Lower lobe of right lung (tissue), 2 donors: ENCODE measurements at regions not wholly inside any gene's neighbourhood (a gene's known extent, or its start where the extent isn't known, plus 50 kb on each side); places are given as distances from the start of the nearest gene placed in this dataset.
A peak's percentile ranks its signal among the peaks of the same experiment; 100 is the strongest.

Source experiments
- ATAC-seq, 2 donors: fragments of 200-7000 bp; cut with Tn5 transposase; one replicate each; pipeline ENCODE4 v1.9.1; 2020 to 2022; ENCODE audit warnings: mild to moderate bottlenecking in 2 of 2, moderate library complexity in 2 of 2
- DNase-seq: peaks from one replicate; pipeline ENCODE4 v3.0.0-alpha.2; 2020
- H3K27ac ChIP-seq: fragments of 200-600 bp; one replicate; pipeline ENCODE4 v1.8.0; 2022
- H3K27me3 ChIP-seq: fragments of 200-600 bp; one replicate; pipeline ENCODE4 v1.8.0; 2022; ENCODE audit warnings: low read depth
- H3K36me3 ChIP-seq: fragments of 200-600 bp; one replicate; pipeline ENCODE4 v1.8.0; 2022; ENCODE audit warnings: mild to moderate bottlenecking
- H3K4me1 ChIP-seq: fragments of 200-600 bp; one replicate; pipeline ENCODE4 v1.8.0; 2022
- H3K4me3 ChIP-seq: fragments of 200-600 bp; one replicate; pipeline ENCODE4 v1.8.0; 2022; ENCODE audit warnings: mild to moderate bottlenecking
- H3K9me3 ChIP-seq: fragments of 200-600 bp; one replicate; pipeline ENCODE4 v1.8.0; 2022
- intact Hi-C: fragments of 100-400 bp; cut with DNase I; formaldehyde crosslinking; loops from one replicate; pipeline ENCODE4 v1.11.0; 2022
- TF ChIP-seq, protein P1 (sequence below): fragments of 200-600 bp; IDR thresholded peaks from one replicate; pipeline ENCODE4 v1.8.0; 2022; ENCODE audit warnings: antibody characterized with exemption, mild to moderate bottlenecking
- donor health status: DM: no; HTN: yes; CAD: no; lungs with severe emphysema.

DNA sequence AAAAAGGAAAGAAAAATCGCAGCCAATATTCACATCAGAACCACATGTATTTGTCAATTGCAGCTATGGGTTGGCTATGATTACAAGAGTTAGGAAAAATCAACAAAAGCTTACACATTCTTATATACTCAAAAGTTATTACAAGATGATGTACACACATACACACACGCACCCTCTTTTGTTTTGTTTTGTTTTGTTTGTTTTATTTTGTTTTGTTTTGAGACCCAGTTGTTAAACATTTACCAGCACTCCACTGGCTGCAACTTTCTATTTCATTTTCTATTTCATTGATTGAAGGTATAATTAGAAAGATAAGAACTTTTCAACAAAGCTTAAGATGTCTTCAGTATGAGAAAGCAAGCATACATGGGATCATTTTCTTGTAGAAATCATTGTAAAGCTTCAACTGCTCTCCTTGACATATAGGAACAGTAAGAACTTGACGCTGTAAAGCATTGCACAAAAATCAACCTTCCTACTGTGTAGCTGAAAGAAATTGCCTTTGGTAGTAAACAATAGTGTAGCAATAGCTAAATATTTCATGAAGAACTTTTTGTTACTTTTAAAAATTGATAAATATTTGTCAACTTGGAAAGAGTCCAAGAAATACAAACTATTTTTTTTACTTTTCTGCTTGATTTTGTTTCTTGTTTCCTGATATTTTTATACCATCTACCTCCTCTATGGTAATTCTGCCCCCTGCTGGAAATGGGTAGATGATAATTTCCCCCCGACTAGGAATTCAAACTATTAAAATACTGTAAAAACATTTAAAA lies 205.9 kb downstream of the MBL2 start:
- TF ChIP-seq, protein P1, sequence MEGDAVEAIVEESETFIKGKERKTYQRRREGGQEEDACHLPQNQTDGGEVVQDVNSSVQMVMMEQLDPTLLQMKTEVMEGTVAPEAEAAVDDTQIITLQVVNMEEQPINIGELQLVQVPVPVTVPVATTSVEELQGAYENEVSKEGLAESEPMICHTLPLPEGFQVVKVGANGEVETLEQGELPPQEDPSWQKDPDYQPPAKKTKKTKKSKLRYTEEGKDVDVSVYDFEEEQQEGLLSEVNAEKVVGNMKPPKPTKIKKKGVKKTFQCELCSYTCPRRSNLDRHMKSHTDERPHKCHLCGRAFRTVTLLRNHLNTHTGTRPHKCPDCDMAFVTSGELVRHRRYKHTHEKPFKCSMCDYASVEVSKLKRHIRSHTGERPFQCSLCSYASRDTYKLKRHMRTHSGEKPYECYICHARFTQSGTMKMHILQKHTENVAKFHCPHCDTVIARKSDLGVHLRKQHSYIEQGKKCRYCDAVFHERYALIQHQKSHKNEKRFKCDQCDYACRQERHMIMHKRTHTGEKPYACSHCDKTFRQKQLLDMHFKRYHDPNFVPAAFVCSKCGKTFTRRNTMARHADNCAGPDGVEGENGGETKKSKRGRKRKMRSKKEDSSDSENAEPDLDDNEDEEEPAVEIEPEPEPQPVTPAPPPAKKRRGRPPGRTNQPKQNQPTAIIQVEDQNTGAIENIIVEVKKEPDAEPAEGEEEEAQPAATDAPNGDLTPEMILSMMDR: peak; percentile 24
- ATAC-seq (no peak), DNase-seq (no peak)
- Histone ChIP-seq H3K9me3 (no peaks in the 10 kb centered on the region), H3K27ac (no peak overlapping the region), H3K27me3 (no peaks in the 10 kb centered on the region), H3K36me3 (no peaks in the 10 kb centered on the region), H3K4me3 (no peak overlapping the region), H3K4me1 (no peaks in the 10 kb centered on the region)
- intact Hi-C loops: no loop called here

- H3K27ac ChIP-seq: no peak overlapping the region
- no peaks in the 10 kb centered on the region for H3K9me3 ChIP-seq
- H3K4me3 ChIP-seq: no peak overlapping the region
- no peaks in the 10 kb centered on the region for H3K4me1 ChIP-seq
- TF ChIP-seq, protein P1: no peak
- no peaks in the 10 kb centered on the region for H3K27me3 ChIP-seq
- no peaks in the 10 kb centered on the region for H3K36me3 ChIP-seq
- ATAC-seq: no peak
- DNase-seq: no peak
- intact Hi-C loops: no loop called here
These were observed 205.4 kb downstream of the MBL2 start for GRCh38 chr10:52567247-52567580.

DNA sequence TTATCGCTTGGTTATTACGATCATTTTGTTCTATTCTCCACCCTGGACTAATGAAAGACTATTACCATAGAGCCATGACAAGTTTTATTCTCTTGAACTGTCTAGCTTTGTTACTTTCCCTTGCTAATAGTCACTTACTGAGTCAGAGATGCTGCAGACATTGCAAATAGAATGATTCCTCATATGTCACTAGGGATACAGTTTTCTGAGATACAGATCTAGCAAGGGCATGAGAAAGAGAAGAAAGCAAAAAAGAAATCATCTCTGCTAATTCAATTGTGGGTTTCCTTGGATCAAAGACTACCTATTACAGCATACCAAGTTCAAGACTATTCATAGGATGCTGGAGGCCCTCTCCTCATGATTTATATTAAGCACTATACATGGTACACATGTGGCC lies 204.3 kb downstream of the MBL2 start:
- ATAC-seq (no peak), DNase-seq (no peak)
- Histone ChIP-seq H3K27me3 (no peaks in the 10 kb centered on the region), H3K36me3 (no peaks in the 10 kb centered on the region), H3K9me3 (no peaks in the 10 kb centered on the region), H3K4me1 (no peaks in the 10 kb centered on the region), H3K4me3 (no peak overlapping the region), H3K27ac (no peak overlapping the region)
- intact Hi-C loops: no loop called here
- TF ChIP-seq, protein P1: no peak

DNA sequence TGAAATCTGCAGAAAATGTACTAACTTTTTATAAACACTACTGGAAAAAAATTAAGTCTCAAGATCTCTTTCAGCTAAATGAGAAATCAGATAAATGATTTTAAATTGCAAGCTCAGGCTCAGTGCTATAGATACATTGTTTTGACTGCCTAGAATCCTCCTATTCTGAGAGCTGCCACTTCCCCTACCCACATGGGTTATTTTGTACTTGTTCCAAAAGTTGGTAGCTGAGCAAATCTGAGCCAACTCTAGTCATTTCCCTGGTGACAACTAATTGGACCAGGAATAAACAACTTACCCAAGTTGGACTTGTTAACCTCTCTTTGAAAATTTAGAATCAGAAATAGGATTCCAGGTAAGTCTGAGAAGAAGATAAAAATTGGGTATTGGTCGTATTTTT lies 202.1 kb downstream of the MBL2 start:
- Histone ChIP-seq H3K27me3 (no peaks in the 10 kb centered on the region), H3K4me3 (no peak overlapping the region), H3K4me1 (no peaks in the 10 kb centered on the region), H3K9me3 (no peaks in the 10 kb centered on the region), H3K36me3 (no peaks in the 10 kb centered on the region), H3K27ac (no peak overlapping the region)
- ATAC-seq: no peak
- TF ChIP-seq, protein P1: no peak
- intact Hi-C loops: no loop called here
- no peak for DNase-seq

DNA sequence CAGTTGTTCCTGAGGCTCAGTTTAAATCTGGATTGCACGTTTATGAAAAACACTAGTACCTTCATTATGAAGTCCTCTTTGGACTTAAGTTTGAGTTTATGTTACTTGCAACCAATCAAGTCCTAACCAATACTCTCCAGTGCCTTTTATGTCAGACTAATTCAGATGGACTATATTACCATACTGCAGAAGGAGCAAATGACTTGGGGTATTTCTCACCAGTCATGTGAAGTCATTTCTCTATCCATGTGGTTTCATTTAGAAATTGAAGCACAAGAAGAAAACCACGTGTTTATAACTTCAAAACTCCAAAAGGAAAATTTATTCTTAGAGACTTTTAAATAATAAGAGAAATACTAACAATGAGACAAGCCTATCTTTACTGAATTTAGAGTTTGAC lies 201.6 kb downstream of the MBL2 start:
- no peaks in the 10 kb centered on the region for H3K4me1 ChIP-seq
- TF ChIP-seq, protein P1: no peak
- H3K27me3 ChIP-seq: no peaks in the 10 kb centered on the region
- no peaks in the 10 kb centered on the region for H3K36me3 ChIP-seq
- H3K27ac ChIP-seq: no peak overlapping the region
- no peaks in the 10 kb centered on the region for H3K9me3 ChIP-seq
- no peak overlapping the region for H3K4me3 ChIP-seq
- DNase-seq (no peak), ATAC-seq (no peak)
- intact Hi-C loops: no loop called here
